ENCODE measurements at regions not wholly inside any gene's neighbourhood (a gene's known extent, or its start where the extent isn't known, plus 50 kb on each side); places are given as distances from the start of the nearest gene placed in this dataset.

DNA sequence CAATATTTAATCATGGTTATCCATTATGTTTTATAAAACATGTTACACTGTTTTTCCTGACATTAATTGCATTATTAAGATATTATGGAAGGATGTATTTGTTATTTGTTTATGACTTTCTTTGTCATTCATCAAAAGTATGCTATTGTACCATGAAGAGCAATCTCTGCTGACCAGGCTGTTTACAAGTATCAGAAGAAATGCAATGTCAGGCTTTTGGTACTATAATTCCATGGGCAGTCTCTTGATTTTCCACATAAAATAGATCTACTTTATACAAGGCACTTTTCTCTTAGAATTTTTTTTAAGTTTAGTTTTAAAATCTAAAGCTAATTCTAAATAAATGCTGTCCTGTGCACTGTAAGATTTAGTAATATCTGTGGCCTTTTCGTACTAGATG, 196.6 kb downstream of the COX7C start:
- no peak for TF ChIP-seq CTCF (IDR thresholded peaks at IDR 0.05)
- ATAC-seq = no peak
- Histone ChIP-seq H3K4me1 (no peaks in the 10 kb centered on the region), H3K9me3 (no peaks in the 10 kb centered on the region), H3K36me3 (no peaks in the 10 kb centered on the region), H3K27ac (no peak overlapping the region), H3K27me3 (no peaks in the 10 kb centered on the region), H3K4me3 (no peak overlapping the region)
- intact Hi-C loops (cut with DNase I) = no loop called here
- no peak for DNase-seq
- WGBS, 2 donors = 84 to 91% methylated on average over 1 of the region's 1 CpG

DNA sequence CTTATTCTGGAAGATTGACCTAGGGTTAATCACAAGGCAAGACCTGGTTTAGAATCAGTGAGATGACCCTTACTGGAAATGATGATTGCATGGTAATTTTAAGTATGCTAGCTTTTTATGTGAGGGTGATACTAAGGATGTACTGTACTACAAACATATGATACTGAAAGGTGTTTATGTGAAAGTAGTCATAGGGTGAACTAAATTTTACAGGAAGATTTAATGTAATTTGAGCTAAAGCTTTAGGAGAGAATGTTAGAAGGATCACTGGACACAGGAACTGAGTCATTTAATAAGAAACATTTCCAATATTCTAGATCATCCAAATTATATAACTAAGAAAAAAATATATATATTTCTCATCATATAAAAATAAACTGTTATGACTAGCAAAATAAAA, 197.2 kb downstream of the COX7C start:
- Histone ChIP-seq H3K36me3 (no peaks in the 10 kb centered on the region), H3K9me3 (no peaks in the 10 kb centered on the region), H3K4me3 (no peak overlapping the region), H3K27me3 (no peaks in the 10 kb centered on the region), H3K4me1 (no peaks in the 10 kb centered on the region), H3K27ac (no peak overlapping the region)
- TF ChIP-seq CTCF (IDR thresholded peaks at IDR 0.05) = no peak
- intact Hi-C loops (cut with DNase I) = no loop called here
- no peak for DNase-seq
- ATAC-seq = no peak

- no peak for TF ChIP-seq CTCF (IDR thresholded peaks at IDR 0.05)
- no peaks in the 10 kb centered on the region for H3K4me1 ChIP-seq
- no peak for DNase-seq
- no peaks in the 10 kb centered on the region for H3K27me3 ChIP-seq
- no peak for ATAC-seq
- intact Hi-C loops (cut with DNase I) = no loop called here
- H3K9me3 ChIP-seq = peaks cover 0 to 8% (median 0%) of the 10 kb centered on the region in 11 donors
- no peaks in the 10 kb centered on the region for H3K36me3 ChIP-seq
- WGBS, 2 donors = 57 to 66% methylated on average over 2 of the region's 2 CpGs
- no peak overlapping the region for H3K27ac ChIP-seq
- H3K4me3 ChIP-seq = no peak overlapping the region
Observed at GRCh38 chr5:86824637-86825036, 206.9 kb downstream of the COX7C start.

GRCh38 chr5:86831128-86831527, 213.4 kb downstream of the COX7C start:
- peaks cover 0 to 18% (median 0%) of the 10 kb centered on the region in 11 donors for H3K9me3 ChIP-seq
- TF ChIP-seq CTCF (IDR thresholded peaks at IDR 0.05) = no peak
- intact Hi-C loops (cut with DNase I) = no loop called here

GRCh38 chr5:86833868-86834267, 216.1 kb downstream of the COX7C start:
- TF ChIP-seq CTCF (IDR thresholded peaks at IDR 0.05) = no peak
- DNase-seq (no peak), ATAC-seq (no peak)
- Histone ChIP-seq H3K36me3 (no peaks in the 10 kb centered on the region), H3K27ac (no peak overlapping the region), H3K4me1 (no peaks in the 10 kb centered on the region), H3K27me3 (no peaks in the 10 kb centered on the region), H3K4me3 (no peak overlapping the region), H3K9me3 (peaks cover 0 to 10% (median 0%) of the 10 kb centered on the region in 11 donors)
- 93 to 95% methylated on average over 1 of the region's 1 CpG for WGBS, 2 donors
- intact Hi-C loops (cut with DNase I) = no loop called here

More at GRCh38 chr5:86831128-86831527, 213.4 kb downstream of the COX7C start:
- Histone ChIP-seq H3K4me1 (no peaks in the 10 kb centered on the region), H3K27me3 (no peaks in the 10 kb centered on the region), H3K36me3 (no peaks in the 10 kb centered on the region), H3K4me3 (no peak overlapping the region), H3K27ac (no peak overlapping the region)
- no peak for ATAC-seq
- DNase-seq = no peak

Measured in heart right ventricle (tissue), 16 donors.